A673 (cell line): ENCODE measurements at regions not wholly inside any gene's neighbourhood (a gene's known extent, or its start where the extent isn't known, plus 50 kb on each side); places are given as distances from the start of the nearest gene placed in this dataset.

Source experiments
- CTCF ChIP-seq: fragments of 300-800, 200-600 bp; sonication (generic); conservative IDR thresholded peaks from 2 replicates; pipeline ENCODE4 v1.5.1; 2017; ENCODE audit warnings: low read depth, mild to moderate bottlenecking, antibody characterized with exemption, low read length, moderate library complexity, mixed read lengths
- EZH2 ChIP-seq: fragments of 200-600 bp; sonication (generic); IDR thresholded peaks from 2 replicates; pipeline ENCODE4 v1.6.1; 2017; ENCODE audit warnings: borderline replicate concordance, low read depth, mild to moderate bottlenecking, mixed read lengths, antibody characterized with exemption, low read length; ENCODE audit not compliant: poor library complexity, severe bottlenecking

- TF ChIP-seq CTCF (no peak), EZH2 (no peak)
Measured at GRCh38 chr15:31768055-31768454, 262.3 kb upstream of the CHRNA7 start.
